HL-60 (cell line): ENCODE measurements at regions not wholly inside any gene's neighbourhood (a gene's known extent, or its start where the extent isn't known, plus 50 kb on each side); places are given as distances from the start of the nearest gene placed in this dataset.

Source experiments
- GABPA ChIP-seq: IDR thresholded peaks from 2 replicates; pipeline ENCODE4 v1.6.1; 2012; ENCODE audit warnings: low read depth
- POLR2AphosphoS5 ChIP-seq: IDR thresholded peaks from 2 replicates; pipeline ENCODE4 v1.6.1; 2012; ENCODE audit warnings: low read depth
- SPI1 ChIP-seq: IDR thresholded peaks from 2 replicates; pipeline ENCODE4 v1.6.1; 2012; ENCODE audit warnings: low read depth, mild to moderate bottlenecking, borderline replicate concordance
- TF ChIP-seq, protein P1 (sequence below): IDR thresholded peaks from one replicate; pipeline ENCODE4 v1.5.1; 2011; ENCODE audit warnings: low read length, control low read depth, inconsistent platforms; ENCODE audit not compliant: insufficient read depth
- TF ChIP-seq, protein P2 (sequence below): IDR thresholded peaks from 2 replicates; pipeline ENCODE4 v1.6.1; 2012; ENCODE audit warnings: low read depth; ENCODE audit not compliant: insufficient replicate concordance

DNA sequence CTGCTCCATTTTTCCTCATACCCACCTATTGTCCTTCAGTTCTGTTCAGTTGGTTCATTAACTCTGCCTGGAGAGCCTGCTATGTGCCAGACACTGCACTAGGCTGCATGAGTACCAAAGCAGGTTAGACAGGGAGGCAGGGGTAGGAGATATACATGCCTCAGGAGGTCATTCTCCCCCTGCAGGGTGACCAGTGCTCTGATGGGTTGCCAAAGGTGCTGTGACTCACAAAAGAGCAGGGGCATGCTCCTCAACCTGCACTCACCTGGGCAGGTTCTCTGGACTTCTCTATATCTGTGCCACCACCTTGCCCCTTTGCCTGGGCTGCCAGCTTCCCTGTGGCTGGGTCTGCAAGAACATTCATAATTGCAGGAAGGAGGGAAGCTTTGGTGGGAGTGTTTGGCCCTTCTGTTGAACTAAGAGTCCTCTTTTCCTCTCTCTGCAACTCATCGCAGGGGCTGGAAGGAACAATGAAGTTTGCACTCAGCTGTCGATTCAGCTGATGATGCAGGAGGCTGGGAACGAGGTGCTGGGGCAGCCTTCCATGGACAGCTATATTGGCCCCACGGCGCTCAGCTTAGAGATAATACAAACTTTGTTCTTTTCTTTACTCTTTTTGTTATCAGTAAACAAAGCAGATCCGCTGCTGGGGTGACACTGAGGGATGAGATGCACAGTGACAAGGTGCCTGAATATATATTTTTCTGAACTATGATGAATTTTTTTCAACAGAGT, 356.4 kb upstream of the PLXNA2 start:
- TF ChIP-seq, protein P1, sequence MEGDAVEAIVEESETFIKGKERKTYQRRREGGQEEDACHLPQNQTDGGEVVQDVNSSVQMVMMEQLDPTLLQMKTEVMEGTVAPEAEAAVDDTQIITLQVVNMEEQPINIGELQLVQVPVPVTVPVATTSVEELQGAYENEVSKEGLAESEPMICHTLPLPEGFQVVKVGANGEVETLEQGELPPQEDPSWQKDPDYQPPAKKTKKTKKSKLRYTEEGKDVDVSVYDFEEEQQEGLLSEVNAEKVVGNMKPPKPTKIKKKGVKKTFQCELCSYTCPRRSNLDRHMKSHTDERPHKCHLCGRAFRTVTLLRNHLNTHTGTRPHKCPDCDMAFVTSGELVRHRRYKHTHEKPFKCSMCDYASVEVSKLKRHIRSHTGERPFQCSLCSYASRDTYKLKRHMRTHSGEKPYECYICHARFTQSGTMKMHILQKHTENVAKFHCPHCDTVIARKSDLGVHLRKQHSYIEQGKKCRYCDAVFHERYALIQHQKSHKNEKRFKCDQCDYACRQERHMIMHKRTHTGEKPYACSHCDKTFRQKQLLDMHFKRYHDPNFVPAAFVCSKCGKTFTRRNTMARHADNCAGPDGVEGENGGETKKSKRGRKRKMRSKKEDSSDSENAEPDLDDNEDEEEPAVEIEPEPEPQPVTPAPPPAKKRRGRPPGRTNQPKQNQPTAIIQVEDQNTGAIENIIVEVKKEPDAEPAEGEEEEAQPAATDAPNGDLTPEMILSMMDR = no peak
- TF ChIP-seq, protein P2, sequence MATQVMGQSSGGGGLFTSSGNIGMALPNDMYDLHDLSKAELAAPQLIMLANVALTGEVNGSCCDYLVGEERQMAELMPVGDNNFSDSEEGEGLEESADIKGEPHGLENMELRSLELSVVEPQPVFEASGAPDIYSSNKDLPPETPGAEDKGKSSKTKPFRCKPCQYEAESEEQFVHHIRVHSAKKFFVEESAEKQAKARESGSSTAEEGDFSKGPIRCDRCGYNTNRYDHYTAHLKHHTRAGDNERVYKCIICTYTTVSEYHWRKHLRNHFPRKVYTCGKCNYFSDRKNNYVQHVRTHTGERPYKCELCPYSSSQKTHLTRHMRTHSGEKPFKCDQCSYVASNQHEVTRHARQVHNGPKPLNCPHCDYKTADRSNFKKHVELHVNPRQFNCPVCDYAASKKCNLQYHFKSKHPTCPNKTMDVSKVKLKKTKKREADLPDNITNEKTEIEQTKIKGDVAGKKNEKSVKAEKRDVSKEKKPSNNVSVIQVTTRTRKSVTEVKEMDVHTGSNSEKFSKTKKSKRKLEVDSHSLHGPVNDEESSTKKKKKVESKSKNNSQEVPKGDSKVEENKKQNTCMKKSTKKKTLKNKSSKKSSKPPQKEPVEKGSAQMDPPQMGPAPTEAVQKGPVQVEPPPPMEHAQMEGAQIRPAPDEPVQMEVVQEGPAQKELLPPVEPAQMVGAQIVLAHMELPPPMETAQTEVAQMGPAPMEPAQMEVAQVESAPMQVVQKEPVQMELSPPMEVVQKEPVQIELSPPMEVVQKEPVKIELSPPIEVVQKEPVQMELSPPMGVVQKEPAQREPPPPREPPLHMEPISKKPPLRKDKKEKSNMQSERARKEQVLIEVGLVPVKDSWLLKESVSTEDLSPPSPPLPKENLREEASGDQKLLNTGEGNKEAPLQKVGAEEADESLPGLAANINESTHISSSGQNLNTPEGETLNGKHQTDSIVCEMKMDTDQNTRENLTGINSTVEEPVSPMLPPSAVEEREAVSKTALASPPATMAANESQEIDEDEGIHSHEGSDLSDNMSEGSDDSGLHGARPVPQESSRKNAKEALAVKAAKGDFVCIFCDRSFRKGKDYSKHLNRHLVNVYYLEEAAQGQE = no peak
- TF ChIP-seq GABPA = no peak
- no peak for TF ChIP-seq SPI1
- TF ChIP-seq POLR2AphosphoS5 = no peak
